ENCODE measurements at regions not wholly inside any gene's neighbourhood (a gene's known extent, or its start where the extent isn't known, plus 50 kb on each side); places are given as distances from the start of the nearest gene placed in this dataset.

DNA sequence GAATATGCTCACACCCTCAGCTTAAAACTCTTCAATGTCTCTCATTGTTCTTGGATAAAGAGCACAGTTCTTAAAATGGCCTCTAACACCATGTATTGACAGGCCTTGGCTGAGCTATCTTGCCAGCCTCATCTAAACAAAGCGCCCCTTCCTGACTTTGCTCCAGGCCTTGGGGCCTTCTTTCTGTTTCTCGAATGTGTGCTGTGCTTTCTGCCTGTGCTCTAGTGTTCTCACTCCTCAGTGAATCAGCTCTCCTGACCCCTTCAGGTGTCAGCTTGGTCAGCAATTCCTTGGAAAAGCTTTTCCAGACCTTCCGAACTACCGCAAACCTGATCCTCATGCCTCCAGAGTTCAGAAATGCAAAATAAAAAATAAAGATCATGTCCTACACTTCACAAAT, 346.3 kb upstream of the FSTL5 start:
- TF ChIP-seq, protein P1, sequence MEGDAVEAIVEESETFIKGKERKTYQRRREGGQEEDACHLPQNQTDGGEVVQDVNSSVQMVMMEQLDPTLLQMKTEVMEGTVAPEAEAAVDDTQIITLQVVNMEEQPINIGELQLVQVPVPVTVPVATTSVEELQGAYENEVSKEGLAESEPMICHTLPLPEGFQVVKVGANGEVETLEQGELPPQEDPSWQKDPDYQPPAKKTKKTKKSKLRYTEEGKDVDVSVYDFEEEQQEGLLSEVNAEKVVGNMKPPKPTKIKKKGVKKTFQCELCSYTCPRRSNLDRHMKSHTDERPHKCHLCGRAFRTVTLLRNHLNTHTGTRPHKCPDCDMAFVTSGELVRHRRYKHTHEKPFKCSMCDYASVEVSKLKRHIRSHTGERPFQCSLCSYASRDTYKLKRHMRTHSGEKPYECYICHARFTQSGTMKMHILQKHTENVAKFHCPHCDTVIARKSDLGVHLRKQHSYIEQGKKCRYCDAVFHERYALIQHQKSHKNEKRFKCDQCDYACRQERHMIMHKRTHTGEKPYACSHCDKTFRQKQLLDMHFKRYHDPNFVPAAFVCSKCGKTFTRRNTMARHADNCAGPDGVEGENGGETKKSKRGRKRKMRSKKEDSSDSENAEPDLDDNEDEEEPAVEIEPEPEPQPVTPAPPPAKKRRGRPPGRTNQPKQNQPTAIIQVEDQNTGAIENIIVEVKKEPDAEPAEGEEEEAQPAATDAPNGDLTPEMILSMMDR (conservative IDR thresholded peaks at IDR 0.05 in 1 of 2, IDR thresholded peaks at IDR 0.05 in 1 of 2; ENCODE audit: extremely low read depth in 1 of 2, insufficient read depth in 1 of 2, low read depth in 1 of 2, low read length in 2 of 2) = no peak
- no peak for TF ChIP-seq EZH2 (IDR thresholded peaks at IDR 0.05; ENCODE audit: borderline replicate concordance, low read length)
